ENCODE measurements at regions not wholly inside any gene's neighbourhood (a gene's known extent, or its start where the extent isn't known, plus 50 kb on each side); places are given as distances from the start of the nearest gene placed in this dataset.

GRCh38 chr2:134153294-134153880, 100.5 kb upstream of the MGAT5 start:
- no peak overlapping the region for H3K27ac ChIP-seq (ENCODE audit: low read length)
- H3K4me2 ChIP-seq (ENCODE audit: low read length): no peak overlapping the region
- H3K4me3 ChIP-seq (ENCODE audit: low read length): no peak overlapping the region
- H2AFZ ChIP-seq (ENCODE audit: low read depth, low read length): no peak overlapping the region
- no peaks in the 10 kb centered on the region for H3K9me3 ChIP-seq (ENCODE audit: insufficient read depth, low read length)
- H3K9ac ChIP-seq (ENCODE audit: low read length): no peak overlapping the region
- no peaks in the 10 kb centered on the region for H3K36me3 ChIP-seq (replicated peaks; ENCODE audit: low read depth, low read length)
- no peaks in the 10 kb centered on the region for H3K27me3 ChIP-seq (ENCODE audit: low read depth, low read length)
- H4K20me1 ChIP-seq (ENCODE audit: insufficient read depth, low read length): peaks cover 4% of the 10 kb centered on the region; the same call in 1 of the 2 replicates
- peaks cover 37% of the 10 kb centered on the region for H3K4me1 ChIP-seq (ENCODE audit: low read length)
- H3K79me2 ChIP-seq (ENCODE audit: low read length): 0 out of 2 replicates have a peak, but pooled peaks cover 3% of the 10 kb centered on the region
- TF ChIP-seq EZH2phosphoT487 (IDR thresholded peaks at IDR 0.05; ENCODE audit: low read depth) (no peak), CTCF (IDR thresholded peaks at IDR 0.05; ENCODE audit: low read depth, low read length) (no peak)

- H3K79me2 ChIP-seq (ENCODE audit: low read length): 0 out of 2 replicates have a peak, but pooled peaks cover 3% of the 10 kb centered on the region
- no peak overlapping the region for H3K9ac ChIP-seq (ENCODE audit: low read length)
- H3K4me2 ChIP-seq (ENCODE audit: low read length): peak overlapping the region; percentile 70
- no peak overlapping the region for H3K27ac ChIP-seq (ENCODE audit: low read length)
- no peaks in the 10 kb centered on the region for H3K36me3 ChIP-seq (replicated peaks; ENCODE audit: low read depth, low read length)
- H3K27me3 ChIP-seq (ENCODE audit: low read depth, low read length): no peaks in the 10 kb centered on the region
- H3K4me1 ChIP-seq (ENCODE audit: low read length): peaks cover 30% of the 10 kb centered on the region
- H2AFZ ChIP-seq (ENCODE audit: low read depth, low read length): no peak overlapping the region
- peaks cover 4% of the 10 kb centered on the region; the same call in 1 of the 2 replicates for H4K20me1 ChIP-seq (ENCODE audit: insufficient read depth, low read length)
- no peaks in the 10 kb centered on the region for H3K9me3 ChIP-seq (ENCODE audit: insufficient read depth, low read length)
- TF ChIP-seq CTCF (IDR thresholded peaks at IDR 0.05; ENCODE audit: low read depth, low read length) (no peak), EZH2phosphoT487 (IDR thresholded peaks at IDR 0.05; ENCODE audit: low read depth) (no peak)
- peak overlapping the region; percentile 52 for H3K4me3 ChIP-seq (ENCODE audit: low read length)
Measured at GRCh38 chr2:134154246-134154645, 99.6 kb upstream of the MGAT5 start.

- H3K4me1 ChIP-seq (ENCODE audit: low read length): peaks cover 24% of the 10 kb centered on the region
- H4K20me1 ChIP-seq (ENCODE audit: insufficient read depth, low read length): peaks cover 4% of the 10 kb centered on the region; the same call in 1 of the 2 replicates
- peak overlapping the region; percentile 52 for H3K4me3 ChIP-seq (ENCODE audit: low read length)
- 0 out of 2 replicates have a peak, but pooled peaks cover 3% of the 10 kb centered on the region for H3K79me2 ChIP-seq (ENCODE audit: low read length)
- H2AFZ ChIP-seq (ENCODE audit: low read depth, low read length): no peak overlapping the region
- H3K9me3 ChIP-seq (ENCODE audit: insufficient read depth, low read length): no peaks in the 10 kb centered on the region
- H3K36me3 ChIP-seq (replicated peaks; ENCODE audit: low read depth, low read length): no peaks in the 10 kb centered on the region
- no peak overlapping the region for H3K27ac ChIP-seq (ENCODE audit: low read length)
- TF ChIP-seq EZH2phosphoT487 (IDR thresholded peaks at IDR 0.05; ENCODE audit: low read depth): no peak
- no peak for TF ChIP-seq CTCF (IDR thresholded peaks at IDR 0.05; ENCODE audit: low read depth, low read length)
- no peaks in the 10 kb centered on the region for H3K27me3 ChIP-seq (ENCODE audit: low read depth, low read length)
- H3K9ac ChIP-seq (ENCODE audit: low read length): no peak overlapping the region
- H3K4me2 ChIP-seq (ENCODE audit: low read length): peak overlapping the region; percentile 70
Measured at GRCh38 chr2:134155134-134155533, 98.7 kb upstream of the MGAT5 start.

GRCh38 chr2:134158295-134158694, 95.6 kb upstream of the MGAT5 start:
- Histone ChIP-seq H3K79me2 (ENCODE audit: low read length) (peaks cover 20% of the 10 kb centered on the region; the same call in 1 of the 2 replicates), H3K27me3 (ENCODE audit: low read depth, low read length) (no peaks in the 10 kb centered on the region), H4K20me1 (ENCODE audit: insufficient read depth, low read length) (peaks cover 4% of the 10 kb centered on the region; the same call in 1 of the 2 replicates), H3K9me3 (ENCODE audit: insufficient read depth, low read length) (no peaks in the 10 kb centered on the region), H3K9ac (ENCODE audit: low read length) (no peak overlapping the region), H3K4me1 (ENCODE audit: low read length) (peaks cover 24% of the 10 kb centered on the region), H3K36me3 (replicated peaks; ENCODE audit: low read depth, low read length) (no peaks in the 10 kb centered on the region), H3K27ac (ENCODE audit: low read length) (no peak overlapping the region), H3K4me3 (ENCODE audit: low read length) (no peak overlapping the region), H3K4me2 (ENCODE audit: low read length) (no peak overlapping the region), H2AFZ (ENCODE audit: low read depth, low read length) (no peak overlapping the region)
- TF ChIP-seq CTCF (IDR thresholded peaks at IDR 0.05; ENCODE audit: low read depth, low read length) (no peak), EZH2phosphoT487 (IDR thresholded peaks at IDR 0.05; ENCODE audit: low read depth) (no peak)

All from OCI-LY3 (cell line).